Kidney epithelial cell (primary cell): ENCODE measurements at regions not wholly inside any gene's neighbourhood (a gene's known extent, or its start where the extent isn't known, plus 50 kb on each side); places are given as distances from the start of the nearest gene placed in this dataset.

ENCODE experiments used
- DNase-seq: peaks from one replicate; pipeline ENCODE4 v3.0.0-alpha.2; 2010; ENCODE audit warnings: low read depth
- H3K27me3 ChIP-seq: 2 replicates; pipeline ENCODE4 v1.6.0; 2011; ENCODE audit warnings: low read length; ENCODE audit not compliant: control insufficient read depth, insufficient read depth
- H3K36me3 ChIP-seq: 2 replicates; pipeline ENCODE4 v1.5.1; 2011; ENCODE audit warnings: low read length; ENCODE audit not compliant: control insufficient read depth, insufficient read depth
- H3K4me3 ChIP-seq: 2 replicates; pipeline ENCODE4 v1.5.1; 2011; ENCODE audit warnings: low read depth, mild to moderate bottlenecking, control low read depth, low read length
- TF ChIP-seq, protein P1 (sequence below): IDR thresholded peaks from 2 replicates; pipeline ENCODE4 v1.5.1; 2011; ENCODE audit warnings: mild to moderate bottlenecking, moderate library complexity, low read length, control low read depth, inconsistent platforms; ENCODE audit not compliant: insufficient read depth, poor library complexity, severe bottlenecking

DNA sequence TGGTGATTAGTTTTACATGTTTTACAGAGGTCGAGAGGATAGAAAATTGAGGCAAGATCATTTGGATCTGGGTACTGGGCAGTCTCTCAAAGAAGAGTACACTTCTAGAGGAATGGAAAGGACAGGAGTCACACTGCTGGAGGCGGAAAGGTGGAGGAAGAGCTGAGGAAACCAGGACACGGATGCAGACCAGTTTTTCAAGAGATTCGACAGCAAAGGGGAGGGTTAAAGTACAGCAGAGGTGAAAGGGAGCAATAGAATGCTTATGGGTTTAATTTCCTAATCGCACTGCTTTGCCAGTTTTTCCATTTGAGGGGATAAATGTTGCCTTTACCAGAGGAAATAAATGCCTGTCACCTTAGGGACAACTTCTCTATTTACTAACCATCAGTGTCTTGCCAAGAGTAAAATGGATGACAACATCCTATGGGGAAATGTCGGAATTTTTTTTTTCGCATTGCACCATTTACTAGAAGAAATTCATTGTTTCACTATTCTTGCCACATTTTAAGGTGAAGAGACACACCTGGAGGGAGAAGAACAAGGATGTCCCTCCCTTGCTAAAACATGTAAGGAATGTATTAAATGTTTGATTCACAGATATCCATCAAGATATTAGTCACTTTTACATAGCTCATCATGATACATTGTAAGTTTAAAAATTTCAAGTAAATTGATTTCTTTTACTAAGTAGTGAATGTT, 226.6 kb downstream of the COL12A1 start:
- no peak overlapping the region for H3K4me3 ChIP-seq
- DNase-seq: no peak
- no peaks in the 10 kb centered on the region for H3K27me3 ChIP-seq
- TF ChIP-seq, protein P1, sequence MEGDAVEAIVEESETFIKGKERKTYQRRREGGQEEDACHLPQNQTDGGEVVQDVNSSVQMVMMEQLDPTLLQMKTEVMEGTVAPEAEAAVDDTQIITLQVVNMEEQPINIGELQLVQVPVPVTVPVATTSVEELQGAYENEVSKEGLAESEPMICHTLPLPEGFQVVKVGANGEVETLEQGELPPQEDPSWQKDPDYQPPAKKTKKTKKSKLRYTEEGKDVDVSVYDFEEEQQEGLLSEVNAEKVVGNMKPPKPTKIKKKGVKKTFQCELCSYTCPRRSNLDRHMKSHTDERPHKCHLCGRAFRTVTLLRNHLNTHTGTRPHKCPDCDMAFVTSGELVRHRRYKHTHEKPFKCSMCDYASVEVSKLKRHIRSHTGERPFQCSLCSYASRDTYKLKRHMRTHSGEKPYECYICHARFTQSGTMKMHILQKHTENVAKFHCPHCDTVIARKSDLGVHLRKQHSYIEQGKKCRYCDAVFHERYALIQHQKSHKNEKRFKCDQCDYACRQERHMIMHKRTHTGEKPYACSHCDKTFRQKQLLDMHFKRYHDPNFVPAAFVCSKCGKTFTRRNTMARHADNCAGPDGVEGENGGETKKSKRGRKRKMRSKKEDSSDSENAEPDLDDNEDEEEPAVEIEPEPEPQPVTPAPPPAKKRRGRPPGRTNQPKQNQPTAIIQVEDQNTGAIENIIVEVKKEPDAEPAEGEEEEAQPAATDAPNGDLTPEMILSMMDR: no peak
- no peaks in the 10 kb centered on the region for H3K36me3 ChIP-seq

DNA sequence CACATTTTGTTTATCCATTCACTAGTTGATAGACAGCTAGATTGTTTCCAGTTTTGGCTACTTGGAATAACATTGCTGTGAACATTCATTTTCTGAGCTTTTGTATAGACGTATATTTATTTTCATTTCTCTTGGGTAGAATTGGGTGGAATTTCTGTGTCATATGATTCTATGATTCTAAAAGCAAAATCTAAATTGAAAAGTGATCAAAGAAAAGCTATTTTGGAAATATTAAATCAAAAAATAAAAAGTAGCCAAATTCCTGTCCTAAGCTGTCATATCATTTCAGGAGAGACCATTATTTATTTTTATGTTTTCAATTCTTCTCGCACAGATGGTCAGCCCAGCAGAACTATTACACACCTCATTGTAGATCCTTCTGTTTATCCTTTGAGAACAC, 229.2 kb downstream of the COL12A1 start:
- no peak for DNase-seq
- Histone ChIP-seq H3K27me3 (no peaks in the 10 kb centered on the region), H3K36me3 (no peaks in the 10 kb centered on the region), H3K4me3 (no peak overlapping the region)
- TF ChIP-seq, protein P1: no peak

DNA sequence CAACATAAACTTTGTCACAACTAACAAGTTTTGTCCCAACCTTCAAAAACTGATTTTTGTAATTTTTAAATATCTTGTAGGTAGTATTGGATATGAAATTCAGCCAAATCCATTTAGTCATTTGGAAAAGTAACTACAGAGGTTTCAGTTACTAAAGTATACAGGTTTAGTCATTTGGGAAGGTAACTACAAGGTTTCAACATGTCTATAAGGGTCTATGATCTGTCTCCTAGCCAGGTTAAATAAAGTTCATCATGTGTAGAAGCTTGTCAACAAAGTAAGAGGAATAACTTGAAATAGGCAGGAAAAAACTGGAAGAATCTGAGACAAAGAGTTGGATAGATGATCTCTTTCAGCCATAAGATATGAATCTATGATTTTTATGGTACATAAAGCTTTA, 229.8 kb downstream of the COL12A1 start:
- no peak for DNase-seq
- no peaks in the 10 kb centered on the region for H3K36me3 ChIP-seq
- no peak overlapping the region for H3K4me3 ChIP-seq
- TF ChIP-seq, protein P1: no peak
- no peaks in the 10 kb centered on the region for H3K27me3 ChIP-seq

DNA sequence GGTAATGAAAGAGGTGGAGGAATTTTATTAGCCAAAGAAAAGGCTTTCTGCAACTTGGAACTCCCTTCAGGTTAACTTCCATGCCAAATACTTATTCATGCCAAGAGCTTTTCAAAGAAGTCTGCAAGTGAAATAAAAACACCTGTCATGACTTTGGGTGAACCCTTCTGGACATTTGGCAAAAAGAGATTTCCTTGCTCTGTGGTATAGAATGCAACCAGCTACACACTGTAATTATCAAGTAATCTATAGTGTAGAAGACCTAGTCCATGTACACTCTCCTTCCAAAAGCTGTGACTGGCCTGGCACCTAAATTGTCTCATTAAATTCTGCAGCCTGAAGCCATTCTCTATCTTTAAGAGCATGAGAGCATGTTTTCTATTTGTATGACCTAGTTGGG, 232.3 kb downstream of the COL12A1 start:
- no peak overlapping the region for H3K4me3 ChIP-seq
- no peak for DNase-seq
- TF ChIP-seq, protein P1: no peak
- no peaks in the 10 kb centered on the region for H3K27me3 ChIP-seq
- H3K36me3 ChIP-seq: no peaks in the 10 kb centered on the region

DNA sequence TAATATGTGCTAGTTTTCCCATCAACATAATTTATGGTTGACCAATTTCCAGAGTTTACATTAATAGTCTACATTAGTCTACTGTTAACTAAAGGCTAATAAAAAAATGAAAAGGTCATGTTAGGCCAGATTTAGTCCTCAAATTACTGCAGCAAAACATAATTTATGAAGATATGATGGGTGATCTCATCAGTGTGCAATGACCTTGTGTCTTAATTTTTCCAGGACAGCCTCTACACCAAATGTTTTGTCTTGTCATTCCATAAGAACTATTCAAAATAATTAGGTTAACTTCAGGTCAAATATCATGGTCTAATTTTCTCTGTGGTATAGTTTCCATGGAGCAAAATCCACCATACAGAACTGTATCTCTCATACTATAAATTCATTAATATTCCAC, 234.2 kb downstream of the COL12A1 start:
- H3K27me3 ChIP-seq: no peaks in the 10 kb centered on the region
- H3K4me3 ChIP-seq: no peak overlapping the region
- TF ChIP-seq, protein P1: no peak
- DNase-seq: no peak
- no peaks in the 10 kb centered on the region for H3K36me3 ChIP-seq
